Skeletal muscle tissue (tissue), 3 donors: ENCODE measurements at regions not wholly inside any gene's neighbourhood (a gene's known extent, or its start where the extent isn't known, plus 50 kb on each side); places are given as distances from the start of the nearest gene placed in this dataset.

ENCODE experiments used
- H3K27ac ChIP-seq: one replicate; pipeline ENCODE4 v1.7.0; 2013; ENCODE audit warnings: mild to moderate bottlenecking, low read depth, low read length, inconsistent platforms
- H3K27me3 ChIP-seq, 3 donors: one replicate each; pipeline ENCODE4 v1.7.0; 2013; ENCODE audit warnings: low read length in 3 of 3; ENCODE audit not compliant: control insufficient read depth in 3 of 3, insufficient read depth in 3 of 3
- H3K36me3 ChIP-seq, 3 donors: one replicate each; pipeline ENCODE4 v1.7.0; 2013; ENCODE audit warnings: low read length in 3 of 3; ENCODE audit not compliant: control insufficient read depth in 3 of 3, insufficient read depth in 3 of 3
- H3K4me1 ChIP-seq, 3 donors: one replicate each; pipeline ENCODE4 v1.7.0; 2013; ENCODE audit warnings: low read length in 3 of 3, mild to moderate bottlenecking in 3 of 3; ENCODE audit not compliant: control insufficient read depth in 3 of 3, insufficient read depth in 3 of 3
- H3K4me3 ChIP-seq, 3 donors: one replicate each; pipeline ENCODE4 v1.7.0; 2013; ENCODE audit warnings: low read length in 3 of 3
- H3K9ac ChIP-seq, 3 donors: one replicate each; pipeline ENCODE4 v1.7.0; 2013; ENCODE audit warnings: low read length in 3 of 3, mild to moderate bottlenecking in 3 of 3, moderate library complexity in 2 of 3, low read depth in 1 of 3
- H3K9me3 ChIP-seq, 3 donors: one replicate each; pipeline ENCODE4 v1.7.0; 2013; ENCODE audit warnings: low read length in 3 of 3; ENCODE audit not compliant: control insufficient read depth in 3 of 3
- donor health status: Osteomylitis.

GRCh38 chr2:239790313-239790712, 234.8 kb downstream of the NDUFA10 start:
- no peaks in the 10 kb centered on the region for H3K9me3 ChIP-seq
- no peak overlapping the region for H3K4me3 ChIP-seq
- H3K4me1 ChIP-seq = no peaks in the 10 kb centered on the region
- H3K36me3 ChIP-seq = no peaks in the 10 kb centered on the region
- H3K27ac ChIP-seq = no peak overlapping the region
- peaks cover 5 to 29% (median 11%) of the 10 kb centered on the region in 3 donors for H3K27me3 ChIP-seq
- no peak overlapping the region for H3K9ac ChIP-seq

DNA sequence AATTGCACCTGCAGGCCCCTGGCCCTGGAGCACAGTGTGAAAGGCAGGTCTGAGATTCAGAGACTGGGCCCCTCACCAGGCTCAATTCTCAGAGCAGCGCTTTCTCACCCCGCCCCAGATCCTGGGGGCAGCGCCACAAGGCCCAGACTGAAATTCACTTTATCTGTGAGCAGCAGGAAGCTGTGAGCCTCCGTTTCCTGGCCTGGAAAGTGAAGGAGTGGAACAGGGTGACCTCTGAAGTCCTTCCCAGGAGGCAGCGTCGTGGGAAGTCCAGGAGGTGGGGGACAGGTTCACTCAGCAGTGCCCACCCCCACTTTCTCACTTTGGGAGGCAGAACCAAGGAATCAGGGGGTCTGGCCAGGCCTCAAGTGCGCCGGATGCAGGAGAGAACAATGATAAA, 235.4 kb downstream of the NDUFA10 start:
- H3K27me3 ChIP-seq = peaks cover 5 to 29% (median 11%) of the 10 kb centered on the region in 3 donors
- no peaks in the 10 kb centered on the region for H3K4me1 ChIP-seq
- no peak overlapping the region for H3K27ac ChIP-seq
- no peak overlapping the region for H3K9ac ChIP-seq
- no peak overlapping the region for H3K4me3 ChIP-seq
- H3K9me3 ChIP-seq = no peaks in the 10 kb centered on the region
- no peaks in the 10 kb centered on the region for H3K36me3 ChIP-seq

GRCh38 chr2:239788576-239789098, 236.5 kb downstream of the NDUFA10 start:
- Histone ChIP-seq H3K27me3 (peaks cover 5 to 27% (median 11%) of the 10 kb centered on the region in 3 donors), H3K9me3 (no peaks in the 10 kb centered on the region), H3K36me3 (no peaks in the 10 kb centered on the region), H3K9ac (no peak overlapping the region), H3K27ac (no peak overlapping the region), H3K4me1 (no peaks in the 10 kb centered on the region), H3K4me3 (no peak overlapping the region)

GRCh38 chr2:239787538-239788050, 237.5 kb downstream of the NDUFA10 start:
- no peak overlapping the region for H3K9ac ChIP-seq
- H3K27ac ChIP-seq = no peak overlapping the region
- peaks cover 5 to 22% (median 7%) of the 10 kb centered on the region in 3 donors for H3K27me3 ChIP-seq
- H3K36me3 ChIP-seq = no peaks in the 10 kb centered on the region
- H3K9me3 ChIP-seq = no peaks in the 10 kb centered on the region
- H3K4me3 ChIP-seq = no peak overlapping the region
- no peaks in the 10 kb centered on the region for H3K4me1 ChIP-seq

DNA sequence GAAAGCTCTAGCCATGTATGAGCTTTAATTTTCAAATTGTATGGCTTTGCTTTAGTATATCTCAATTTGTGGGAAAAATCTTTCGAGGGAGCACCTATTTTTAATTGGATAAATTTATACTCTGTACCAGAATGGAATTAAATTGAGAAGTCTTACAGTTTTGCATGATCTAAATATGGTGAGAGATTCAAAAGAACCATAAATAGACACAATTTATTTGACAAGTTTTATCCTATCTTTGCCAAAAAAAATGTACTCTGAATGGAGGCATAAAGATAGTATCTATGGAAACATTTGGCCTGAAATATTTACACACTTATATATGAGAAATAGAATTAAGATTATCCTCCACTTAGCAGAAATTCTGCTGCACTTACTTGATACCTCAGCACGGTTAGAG, 238.4 kb downstream of the NDUFA10 start:
- Histone ChIP-seq H3K4me3 (no peak overlapping the region), H3K9ac (no peak overlapping the region), H3K27me3 (peaks cover 0 to 15% (median 3%) of the 10 kb centered on the region in 3 donors), H3K9me3 (no peaks in the 10 kb centered on the region), H3K4me1 (no peaks in the 10 kb centered on the region), H3K36me3 (no peaks in the 10 kb centered on the region), H3K27ac (no peak overlapping the region)

DNA sequence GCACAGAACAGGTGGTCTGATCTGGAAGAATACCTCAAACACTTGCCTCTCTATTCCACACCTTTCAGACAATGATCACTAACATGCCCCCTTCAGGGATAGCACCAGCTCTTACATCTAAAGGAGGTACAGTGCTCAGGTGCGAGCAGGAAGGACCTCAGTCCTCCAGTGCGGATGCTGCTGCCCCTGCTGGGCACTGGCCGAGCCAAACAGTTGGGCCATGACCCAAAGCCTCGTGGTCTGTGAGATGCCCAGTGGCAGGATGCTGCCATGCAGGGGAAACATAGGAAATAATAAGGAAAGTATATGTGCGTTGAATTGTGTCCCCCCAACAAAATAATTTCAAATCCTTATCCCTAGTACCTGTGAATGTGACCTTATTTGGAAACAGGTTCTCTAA, 243.7 kb downstream of the NDUFA10 start:
- Histone ChIP-seq H3K4me1 (peaks cover 0 to 2% (median 0%) of the 10 kb centered on the region in 3 donors), H3K9me3 (no peaks in the 10 kb centered on the region), H3K36me3 (no peaks in the 10 kb centered on the region), H3K27me3 (peaks cover 4 to 34% (median 28%) of the 10 kb centered on the region in 3 donors), H3K9ac (no peak overlapping the region), H3K4me3 (no peak overlapping the region), H3K27ac (no peak overlapping the region)

- Histone ChIP-seq H3K36me3 (no peaks in the 10 kb centered on the region), H3K27me3 (peaks cover 6 to 40% (median 38%) of the 10 kb centered on the region in 3 donors)
These were observed 244.7 kb downstream of the NDUFA10 start for GRCh38 chr2:239780236-239780994.

DNA sequence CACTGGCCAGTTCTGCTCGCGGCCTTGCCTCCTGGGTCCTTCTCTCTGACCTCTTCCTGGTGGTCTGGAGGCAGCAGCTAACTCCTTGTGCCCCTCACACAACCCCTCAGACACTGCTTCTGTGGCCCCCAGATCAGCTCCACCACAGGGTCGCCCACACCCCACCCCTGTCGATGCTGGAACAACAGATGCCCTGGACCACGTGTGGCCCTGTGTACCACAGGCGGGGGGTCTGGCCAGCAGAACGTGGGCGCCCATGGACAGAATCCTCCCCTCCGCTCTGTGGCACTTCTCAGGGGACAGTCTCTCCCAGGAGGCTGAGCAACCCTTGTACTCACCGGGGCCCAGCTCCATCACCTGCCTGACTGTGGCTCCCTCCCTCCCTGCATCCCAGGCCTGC, 245.6 kb downstream of the NDUFA10 start:
- Histone ChIP-seq H3K27me3 (peaks cover 12 to 48% (median 44%) of the 10 kb centered on the region in 3 donors), H3K4me3 (no peak overlapping the region), H3K36me3 (no peaks in the 10 kb centered on the region), H3K4me1 (peaks cover 0 to 2% (median 0%) of the 10 kb centered on the region in 3 donors), H3K27ac (no peak overlapping the region), H3K9me3 (no peaks in the 10 kb centered on the region), H3K9ac (no peak overlapping the region)

More at GRCh38 chr2:239780236-239780994, 244.7 kb downstream of the NDUFA10 start:
- Histone ChIP-seq H3K9ac (no peak overlapping the region), H3K4me3 (no peak overlapping the region), H3K9me3 (no peaks in the 10 kb centered on the region), H3K4me1 (peaks cover 0 to 2% (median 0%) of the 10 kb centered on the region in 3 donors), H3K27ac (no peak overlapping the region)

- H3K36me3 ChIP-seq = no peaks in the 10 kb centered on the region
- H3K4me3 ChIP-seq = no peak overlapping the region
- no peak overlapping the region for H3K27ac ChIP-seq
- H3K27me3 ChIP-seq = peaks cover 16 to 49% (median 48%) of the 10 kb centered on the region in 3 donors
- no peak overlapping the region for H3K9ac ChIP-seq
- peaks cover 0 to 2% (median 0%) of the 10 kb centered on the region in 3 donors for H3K4me1 ChIP-seq
- no peaks in the 10 kb centered on the region for H3K9me3 ChIP-seq
These were observed 246.1 kb downstream of the NDUFA10 start for GRCh38 chr2:239778861-239779558.
